ENCODE measurements at regions not wholly inside any gene's neighbourhood (a gene's known extent, or its start where the extent isn't known, plus 50 kb on each side); places are given as distances from the start of the nearest gene placed in this dataset.

DNA sequence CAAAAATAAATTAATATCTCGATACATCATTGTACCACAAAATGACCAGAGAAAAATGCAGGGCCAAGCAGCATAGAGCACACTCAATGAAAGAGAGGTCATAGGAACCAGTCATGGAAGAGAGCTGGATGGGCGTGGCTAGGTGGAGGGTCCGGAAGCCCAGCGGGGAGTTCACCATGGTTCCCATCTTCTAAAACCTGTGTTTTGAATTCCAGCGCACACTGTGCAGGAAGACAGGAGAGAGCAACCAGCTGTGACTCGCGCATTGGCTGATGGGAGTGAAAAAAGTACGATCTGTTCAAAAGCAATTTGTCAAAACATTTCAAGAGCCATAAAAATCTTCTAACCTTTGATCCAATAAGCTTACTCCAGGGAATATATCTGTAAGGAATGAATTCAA lies 125.2 kb upstream of the NANOS1 start:
- no peak for TF ChIP-seq POLR2A (IDR thresholded peaks at IDR 0.05; ENCODE audit: low read length)
- no peak for TF ChIP-seq GATA1 (IDR thresholded peaks at IDR 0.05; ENCODE audit: low read depth, low read length)

Measured in erythroblast (primary cell).